Subcutaneous abdominal adipose tissue (tissue), 5 donors: ENCODE measurements at regions not wholly inside any gene's neighbourhood (a gene's known extent, or its start where the extent isn't known, plus 50 kb on each side); places are given as distances from the start of the nearest gene placed in this dataset.

Source experiments
- H3K27ac ChIP-seq: one replicate; pipeline ENCODE4 v1.7.0; 2013; ENCODE audit warnings: low read depth, mild to moderate bottlenecking, inconsistent platforms, low read length, moderate library complexity
- H3K27me3 ChIP-seq, 5 donors: one replicate each; pipeline ENCODE4 v1.7.0; 2013; ENCODE audit warnings: low read length in 5 of 5, inconsistent platforms in 1 of 5; ENCODE audit not compliant: control insufficient read depth in 5 of 5, insufficient read depth in 4 of 5
- H3K36me3 ChIP-seq, 5 donors: one replicate each; pipeline ENCODE4 v1.7.0; 2013; ENCODE audit warnings: low read length in 5 of 5; ENCODE audit not compliant: control insufficient read depth in 5 of 5, insufficient read depth in 5 of 5
- H3K4me1 ChIP-seq, 5 donors: one replicate each; pipeline ENCODE4 v1.7.0; 2013; ENCODE audit warnings: low read length in 5 of 5, mild to moderate bottlenecking in 3 of 5, moderate library complexity in 1 of 5; ENCODE audit not compliant: control insufficient read depth in 5 of 5, insufficient read depth in 5 of 5
- H3K4me3 ChIP-seq, 5 donors: one replicate each; pipeline ENCODE4 v1.7.0; 2013; ENCODE audit warnings: low read length in 5 of 5, low read depth in 1 of 5
- H3K9ac ChIP-seq, 5 donors: one replicate each; pipeline ENCODE4 v1.7.0; 2013; ENCODE audit warnings: low read length in 5 of 5, mild to moderate bottlenecking in 4 of 5, moderate library complexity in 3 of 5
- H3K9me3 ChIP-seq, 5 donors: one replicate each; pipeline ENCODE4 v1.7.0; 2013; ENCODE audit warnings: low read length in 5 of 5; ENCODE audit not compliant: control insufficient read depth in 5 of 5
- donor health status: healthy.
- donor health status: healthy.
- donor health status: healthy.
- donor health status: healthy.
- donor health status: healthy.

- peaks cover 0 to 4% (median 3%) of the 10 kb centered on the region in 5 donors for H3K36me3 ChIP-seq
- H3K27me3 ChIP-seq: no peaks in the 10 kb centered on the region
- H3K27ac ChIP-seq: peak overlapping the region; percentile 99
- peak overlapping the region in 1 of 5 donors; percentile 26 for H3K4me3 ChIP-seq
- no peaks in the 10 kb centered on the region for H3K9me3 ChIP-seq
- peaks cover 29 to 73% (median 70%) of the 10 kb centered on the region in 5 donors for H3K4me1 ChIP-seq
- peak overlapping the region in 1 of 5 donors; percentile 42 for H3K9ac ChIP-seq
Measured at GRCh38 chr1:201709564-201710295, 119.2 kb upstream of the IPO9 start.

- no peak overlapping the region for H3K4me3 ChIP-seq
- peaks cover 38 to 84% (median 80%) of the 10 kb centered on the region in 5 donors for H3K4me1 ChIP-seq
- H3K27ac ChIP-seq: peak overlapping the region; percentile 99
- H3K9ac ChIP-seq: peak overlapping the region in 4 of 5 donors; percentile 6 to 72 (median 22)
- peaks cover 0 to 4% (median 3%) of the 10 kb centered on the region in 5 donors for H3K36me3 ChIP-seq
- no peaks in the 10 kb centered on the region for H3K9me3 ChIP-seq
- H3K27me3 ChIP-seq: no peaks in the 10 kb centered on the region
Measured at GRCh38 chr1:201710632-201711597, 118.0 kb upstream of the IPO9 start.

GRCh38 chr1:201711811-201712210 is 117.1 kb upstream of the IPO9 start:
- no peak overlapping the region for H3K4me3 ChIP-seq
- peak overlapping the region; percentile 99 for H3K27ac ChIP-seq
- peak overlapping the region; percentile 65 to 85 (median 72) for H3K9ac ChIP-seq
- peaks cover 40 to 89% (median 87%) of the 10 kb centered on the region in 5 donors for H3K4me1 ChIP-seq
- peaks cover 0 to 6% (median 2%) of the 10 kb centered on the region in 5 donors for H3K36me3 ChIP-seq
- H3K9me3 ChIP-seq: no peaks in the 10 kb centered on the region
- H3K27me3 ChIP-seq: no peaks in the 10 kb centered on the region

- Histone ChIP-seq H3K36me3 (peaks cover 0 to 8% (median 0%) of the 10 kb centered on the region in 5 donors), H3K27me3 (no peaks in the 10 kb centered on the region), H3K9ac (peak overlapping the region; percentile 65 to 85 (median 72)), H3K27ac (peak overlapping the region; percentile 99), H3K9me3 (no peaks in the 10 kb centered on the region), H3K4me3 (peak overlapping the region in 2 of 5 donors; percentile 36 to 43), H3K4me1 (peaks cover 40 to 95% (median 92%) of the 10 kb centered on the region in 5 donors)
Measured at GRCh38 chr1:201712387-201713085, 116.4 kb upstream of the IPO9 start.

- H3K4me1 ChIP-seq: peaks cover 40 to 95% (median 89%) of the 10 kb centered on the region in 5 donors
- no peaks in the 10 kb centered on the region for H3K27me3 ChIP-seq
- no peaks in the 10 kb centered on the region for H3K9me3 ChIP-seq
- H3K27ac ChIP-seq: peak overlapping the region; percentile 99
- H3K9ac ChIP-seq: peak overlapping the region; percentile 65 to 85 (median 76)
- H3K36me3 ChIP-seq: peaks cover 0 to 10% (median 3%) of the 10 kb centered on the region in 5 donors
- H3K4me3 ChIP-seq: peak overlapping the region; percentile 7 to 43 (median 31)
Measured at GRCh38 chr1:201713086-201713810, 115.7 kb upstream of the IPO9 start.

GRCh38 chr1:201714542-201715329 is 114.2 kb upstream of the IPO9 start:
- H3K4me1 ChIP-seq: peaks cover 45 to 100% (median 96%) of the 10 kb centered on the region in 5 donors
- no peaks in the 10 kb centered on the region for H3K9me3 ChIP-seq
- no peaks in the 10 kb centered on the region for H3K27me3 ChIP-seq
- peak overlapping the region in 3 of 5 donors; percentile 30 to 51 (median 39) for H3K4me3 ChIP-seq
- peak overlapping the region; percentile 65 to 84 (median 69) for H3K9ac ChIP-seq
- peak overlapping the region; percentile 99 for H3K27ac ChIP-seq
- H3K36me3 ChIP-seq: peaks cover 0 to 17% (median 9%) of the 10 kb centered on the region in 5 donors

GRCh38 chr1:201715351-201715750 is 113.6 kb upstream of the IPO9 start:
- H3K9me3 ChIP-seq: no peaks in the 10 kb centered on the region
- peak overlapping the region; percentile 99 for H3K27ac ChIP-seq
- peaks cover 0 to 17% (median 9%) of the 10 kb centered on the region in 5 donors for H3K36me3 ChIP-seq
- peaks cover 51 to 100% (median 96%) of the 10 kb centered on the region in 5 donors for H3K4me1 ChIP-seq
- H3K27me3 ChIP-seq: no peaks in the 10 kb centered on the region
- peak overlapping the region; percentile 11 to 51 (median 22) for H3K4me3 ChIP-seq
- H3K9ac ChIP-seq: peak overlapping the region; percentile 65 to 84 (median 69)

- peak overlapping the region; percentile 11 to 51 (median 22) for H3K4me3 ChIP-seq
- H3K9ac ChIP-seq: peak overlapping the region; percentile 65 to 84 (median 69)
- H3K36me3 ChIP-seq: peaks cover 0 to 17% (median 9%) of the 10 kb centered on the region in 5 donors
- H3K27me3 ChIP-seq: no peaks in the 10 kb centered on the region
- H3K27ac ChIP-seq: peak overlapping the region; percentile 99
- H3K4me1 ChIP-seq: peaks cover 49 to 100% (median 96%) of the 10 kb centered on the region in 5 donors
- H3K9me3 ChIP-seq: no peaks in the 10 kb centered on the region
Measured at GRCh38 chr1:201715801-201716741, 112.9 kb upstream of the IPO9 start.
